ENCODE measurements at regions not wholly inside any gene's neighbourhood (a gene's known extent, or its start where the extent isn't known, plus 50 kb on each side); places are given as distances from the start of the nearest gene placed in this dataset.

GRCh38 chr2:37819186-37819585 lies 105.9 kb upstream of the RMDN2 start:
- POLR2A ChIA-PET (ENCODE audit: low non-redundant PET): no interaction called here
- CTCF ChIA-PET: no interaction called here
- DNase-seq (ENCODE audit: low spot score): no peak
- TF ChIP-seq CTCF (conservative IDR thresholded peaks at IDR 0.05; ENCODE audit: low read depth): no peak
- no peak overlapping the region for H3K27ac ChIP-seq

- DNase-seq (ENCODE audit: low spot score): no peak
- CTCF ChIA-PET: no interaction called here
- H3K27ac ChIP-seq: no peak overlapping the region
- POLR2A ChIA-PET (ENCODE audit: low non-redundant PET): no interaction called here
- no peak for TF ChIP-seq CTCF (conservative IDR thresholded peaks at IDR 0.05; ENCODE audit: low read depth)
These were observed 104.6 kb upstream of the RMDN2 start for GRCh38 chr2:37820471-37820986.

GRCh38 chr2:37825586-37825985 lies 99.5 kb upstream of the RMDN2 start:
- POLR2A ChIA-PET (ENCODE audit: low non-redundant PET): no interaction called here
- H3K27ac ChIP-seq: no peak overlapping the region
- no peak for DNase-seq (ENCODE audit: low spot score)
- TF ChIP-seq CTCF (conservative IDR thresholded peaks at IDR 0.05; ENCODE audit: low read depth): no peak
- CTCF ChIA-PET: no interaction called here

- POLR2A ChIA-PET (ENCODE audit: low non-redundant PET): no interaction called here
- H3K27ac ChIP-seq: no peak overlapping the region
- no peak for TF ChIP-seq CTCF (conservative IDR thresholded peaks at IDR 0.05; ENCODE audit: low read depth)
- CTCF ChIA-PET: interaction anchor here (0.6 to 2.6 kb wide), 2 partner anchors 38 to 412 kb away, joined by 3 to 6 read pairs; no protein-coding TSS in a partner anchor
- DNase-seq (ENCODE audit: low spot score): no peak
These were observed 98.5 kb upstream of the RMDN2 start for GRCh38 chr2:37826611-37827010.

- DNase-seq (ENCODE audit: low spot score): no peak
- ChIA-PET POLR2A (ENCODE audit: low non-redundant PET) (no interaction called here), CTCF (interaction anchor here (0.6 to 2.6 kb wide), 2 partner anchors 413 to 431 kb away, joined by 3 to 6 read pairs; no protein-coding TSS in a partner anchor)
- no peak overlapping the region for H3K27ac ChIP-seq
- no peak for TF ChIP-seq CTCF (conservative IDR thresholded peaks at IDR 0.05; ENCODE audit: low read depth)
These were observed 97.6 kb upstream of the RMDN2 start for GRCh38 chr2:37827455-37827854.

- DNase-seq (ENCODE audit: low spot score): no peak
- no peak overlapping the region for H3K27ac ChIP-seq
- no peak for TF ChIP-seq CTCF (conservative IDR thresholded peaks at IDR 0.05; ENCODE audit: low read depth)
These were observed 97.1 kb upstream of the RMDN2 start for GRCh38 chr2:37827911-37828511.

More at GRCh38 chr2:37827911-37828511, 97.1 kb upstream of the RMDN2 start:
- ChIA-PET POLR2A (ENCODE audit: low non-redundant PET) (no interaction called here), CTCF (interaction anchor here (0.6 to 2.6 kb wide), 3 partner anchors 349 to 432 kb away, joined by 3 to 6 read pairs (median 3); no protein-coding TSS in a partner anchor)
